Smooth muscle cell (in vitro differentiated cells): ENCODE measurements at regions not wholly inside any gene's neighbourhood (a gene's known extent, or its start where the extent isn't known, plus 50 kb on each side); places are given as distances from the start of the nearest gene placed in this dataset.

Source experiments
- DNase-seq: peaks from one replicate; lab custom pipeline; 2025; ENCODE audit not compliant: unreplicated experiment; lab: John Stamatoyannopoulos, UW
- H2AFZ ChIP-seq: fragments of 200-600 bp; sonication (generic); 2 replicates; pipeline ENCODE4 v1.6.0; 2016; ENCODE audit warnings: antibody characterized with exemption, low read depth, mild to moderate bottlenecking
- H3F3A ChIP-seq: fragments of 200-600 bp; sonication (generic); 2 replicates; pipeline ENCODE4 v1.6.0; 2017; ENCODE audit warnings: antibody characterized with exemption, low read depth
- H3K27ac ChIP-seq: fragments of 200-600 bp; sonication (generic); 2 replicates; pipeline ENCODE4 v1.5.1; 2016; ENCODE audit warnings: low read depth, mild to moderate bottlenecking
- H3K27me3 ChIP-seq: fragments of 200-600 bp; sonication (generic); 2 replicates; pipeline ENCODE4 v1.6.1; 2016; ENCODE audit warnings: low read depth, mild to moderate bottlenecking
- H3K36me3 ChIP-seq: fragments of 200-600 bp; sonication (generic); 2 replicates; pipeline ENCODE4 v1.5.1; 2016; ENCODE audit warnings: low read depth
- H3K4me1 ChIP-seq: fragments of 200-600 bp; sonication (generic); 2 replicates; pipeline ENCODE4 v1.5.1; 2016; ENCODE audit warnings: low read depth
- H3K4me2 ChIP-seq: fragments of 200-600 bp; sonication (generic); 2 replicates; pipeline ENCODE4 v1.6.0; 2016; ENCODE audit warnings: mild to moderate bottlenecking
- H3K4me3 ChIP-seq: fragments of 200-600 bp; sonication (generic); 2 replicates; pipeline ENCODE4 v1.5.1; 2016; ENCODE audit warnings: mild to moderate bottlenecking
- H3K79me2 ChIP-seq: fragments of 200-600 bp; sonication (generic); 2 replicates; pipeline ENCODE4 v1.6.0; 2016; ENCODE audit warnings: low read depth, mild to moderate bottlenecking
- H3K9ac ChIP-seq: fragments of 200-600 bp; sonication (generic); 2 replicates; pipeline ENCODE4 v1.6.0; 2016; ENCODE audit warnings: low read depth
- H3K9me3 ChIP-seq: fragments of 200-600 bp; sonication (generic); replicated peaks from 2 replicates; pipeline ENCODE4 v1.5.1; 2016; ENCODE audit warnings: low read depth
- H4K20me1 ChIP-seq: fragments of 200-600 bp; sonication (generic); 2 replicates; pipeline ENCODE4 v1.6.0; 2016; ENCODE audit warnings: low read depth
- WGBS: methylation state at CpG from one replicate; pipeline ENCODE4 v1.1.7; 2016; ENCODE audit warnings: low lambda C conversion rate; 5-methylcytosine and 5-hydroxymethylcytosine counted together
- TF ChIP-seq, protein P1 (sequence below): fragments of 200-600 bp; sonication (generic); IDR thresholded peaks from 2 replicates; pipeline ENCODE4 v1.5.1; 2017; ENCODE audit warnings: borderline replicate concordance, mild to moderate bottlenecking, antibody characterized with exemption; ENCODE audit not compliant: insufficient read depth, poor library complexity, severe bottlenecking

DNA sequence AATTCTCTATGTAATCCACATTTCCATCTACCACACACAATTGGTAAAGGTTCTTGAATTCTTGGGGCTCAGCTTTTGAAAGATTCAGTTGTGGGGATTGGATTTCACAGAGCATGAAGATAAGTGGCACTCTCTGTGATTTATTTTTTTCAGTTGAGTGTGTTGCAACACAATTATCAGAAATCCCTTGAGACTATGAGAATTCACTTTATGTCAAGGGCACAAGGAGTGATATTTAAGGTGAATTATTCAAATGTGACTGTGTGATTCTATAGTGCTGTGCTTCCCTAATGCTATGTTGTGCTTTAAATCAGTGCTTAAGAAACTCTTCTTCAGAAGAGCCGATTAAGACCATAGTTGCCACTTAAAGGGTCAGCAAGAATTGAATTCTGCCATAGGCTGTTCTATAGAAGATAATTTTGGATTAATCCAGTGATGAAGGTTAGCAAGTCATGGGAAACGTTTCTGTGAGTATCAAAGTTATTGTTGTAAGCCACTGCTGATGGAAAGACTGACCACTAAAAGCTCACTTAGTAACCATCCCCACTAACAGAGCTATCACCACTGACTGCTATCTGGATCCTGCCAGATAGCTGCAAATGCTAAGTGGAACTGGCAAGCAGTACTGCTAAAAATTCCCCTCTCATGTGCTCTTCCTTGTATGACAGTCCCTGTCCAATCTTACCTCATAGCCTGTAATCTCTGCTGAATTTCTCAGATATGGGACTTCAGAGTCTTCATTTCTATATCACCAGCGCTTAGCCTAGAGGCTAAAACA, 134.0 kb upstream of the SEMA3D start:
- no peaks in the 10 kb centered on the region for H3K36me3 ChIP-seq
- TF ChIP-seq, protein P1, sequence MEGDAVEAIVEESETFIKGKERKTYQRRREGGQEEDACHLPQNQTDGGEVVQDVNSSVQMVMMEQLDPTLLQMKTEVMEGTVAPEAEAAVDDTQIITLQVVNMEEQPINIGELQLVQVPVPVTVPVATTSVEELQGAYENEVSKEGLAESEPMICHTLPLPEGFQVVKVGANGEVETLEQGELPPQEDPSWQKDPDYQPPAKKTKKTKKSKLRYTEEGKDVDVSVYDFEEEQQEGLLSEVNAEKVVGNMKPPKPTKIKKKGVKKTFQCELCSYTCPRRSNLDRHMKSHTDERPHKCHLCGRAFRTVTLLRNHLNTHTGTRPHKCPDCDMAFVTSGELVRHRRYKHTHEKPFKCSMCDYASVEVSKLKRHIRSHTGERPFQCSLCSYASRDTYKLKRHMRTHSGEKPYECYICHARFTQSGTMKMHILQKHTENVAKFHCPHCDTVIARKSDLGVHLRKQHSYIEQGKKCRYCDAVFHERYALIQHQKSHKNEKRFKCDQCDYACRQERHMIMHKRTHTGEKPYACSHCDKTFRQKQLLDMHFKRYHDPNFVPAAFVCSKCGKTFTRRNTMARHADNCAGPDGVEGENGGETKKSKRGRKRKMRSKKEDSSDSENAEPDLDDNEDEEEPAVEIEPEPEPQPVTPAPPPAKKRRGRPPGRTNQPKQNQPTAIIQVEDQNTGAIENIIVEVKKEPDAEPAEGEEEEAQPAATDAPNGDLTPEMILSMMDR = no peak
- no peaks in the 10 kb centered on the region for H3K79me2 ChIP-seq
- no peak overlapping the region for H2AFZ ChIP-seq
- 29% methylated on average over 3 of the region's 3 CpGs for WGBS
- no peak overlapping the region for H3K27ac ChIP-seq
- no peaks in the 10 kb centered on the region for H3K27me3 ChIP-seq
- no peaks in the 10 kb centered on the region for H3K4me1 ChIP-seq
- H3K4me2 ChIP-seq = no peak overlapping the region
- H3K9me3 ChIP-seq = no peaks in the 10 kb centered on the region
- no peak overlapping the region for H3K4me3 ChIP-seq
- no peak overlapping the region for H3K9ac ChIP-seq
- H4K20me1 ChIP-seq = no peaks in the 10 kb centered on the region
- no peaks in the 10 kb centered on the region for H3F3A ChIP-seq
- no peak for DNase-seq

DNA sequence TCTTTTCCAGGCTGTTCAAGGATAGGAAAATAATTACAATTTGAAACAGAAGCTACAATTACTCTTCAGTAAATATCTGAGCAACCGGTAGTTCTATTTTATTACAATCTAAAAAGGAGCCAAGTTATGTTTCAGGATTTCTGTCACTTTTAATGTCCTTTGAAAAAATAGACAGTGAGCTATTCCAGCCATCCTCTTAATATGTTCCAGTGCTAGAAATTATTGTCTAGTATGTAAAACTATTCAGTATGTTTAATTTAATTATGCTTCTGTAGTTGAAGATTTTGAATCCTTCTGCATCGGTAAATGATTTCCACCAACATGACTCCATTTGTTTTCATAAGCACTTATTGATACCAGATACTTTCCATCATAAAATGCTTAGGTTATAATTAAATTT, 129.6 kb upstream of the SEMA3D start:
- Histone ChIP-seq H3K4me2 (no peak overlapping the region), H3K4me1 (no peaks in the 10 kb centered on the region), H2AFZ (no peak overlapping the region), H3K36me3 (no peaks in the 10 kb centered on the region), H3K27ac (no peak overlapping the region), H3K79me2 (no peaks in the 10 kb centered on the region), H3K27me3 (no peaks in the 10 kb centered on the region), H4K20me1 (no peaks in the 10 kb centered on the region), H3F3A (no peaks in the 10 kb centered on the region), H3K9ac (no peak overlapping the region), H3K4me3 (no peak overlapping the region), H3K9me3 (no peaks in the 10 kb centered on the region)
- TF ChIP-seq, protein P1 = no peak
- DNase-seq = no peak
- 80% methylated on average over 2 of the region's 2 CpGs for WGBS

DNA sequence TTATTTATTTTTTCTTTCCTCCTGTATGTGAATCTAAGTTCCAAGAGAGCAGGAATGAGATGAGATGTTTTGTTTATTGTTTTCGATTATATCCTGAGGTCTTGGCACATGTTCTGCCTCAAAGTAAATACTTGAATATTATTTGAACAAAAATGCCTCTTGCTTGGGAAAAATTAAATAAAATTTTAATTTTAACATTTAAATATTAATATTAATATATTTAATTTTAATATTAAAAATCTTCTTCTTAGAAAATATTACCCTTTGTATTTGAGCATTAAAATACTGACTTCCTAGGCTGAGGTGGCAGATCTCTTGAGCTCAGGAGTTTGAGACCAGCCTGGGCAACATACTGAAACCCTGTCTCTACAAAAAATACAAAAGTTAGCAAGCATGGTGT, 123.4 kb upstream of the SEMA3D start:
- Histone ChIP-seq H3K4me2 (no peak overlapping the region), H3K9ac (no peak overlapping the region), H3K79me2 (no peaks in the 10 kb centered on the region), H3K4me3 (no peak overlapping the region), H4K20me1 (no peaks in the 10 kb centered on the region), H3K27ac (no peak overlapping the region), H3K9me3 (no peaks in the 10 kb centered on the region), H2AFZ (no peak overlapping the region), H3F3A (no peaks in the 10 kb centered on the region), H3K36me3 (no peaks in the 10 kb centered on the region), H3K27me3 (no peaks in the 10 kb centered on the region), H3K4me1 (no peaks in the 10 kb centered on the region)
- no peak for DNase-seq
- 92% methylated on average over 1 of the region's 1 CpG for WGBS
- TF ChIP-seq, protein P1 = no peak

DNA sequence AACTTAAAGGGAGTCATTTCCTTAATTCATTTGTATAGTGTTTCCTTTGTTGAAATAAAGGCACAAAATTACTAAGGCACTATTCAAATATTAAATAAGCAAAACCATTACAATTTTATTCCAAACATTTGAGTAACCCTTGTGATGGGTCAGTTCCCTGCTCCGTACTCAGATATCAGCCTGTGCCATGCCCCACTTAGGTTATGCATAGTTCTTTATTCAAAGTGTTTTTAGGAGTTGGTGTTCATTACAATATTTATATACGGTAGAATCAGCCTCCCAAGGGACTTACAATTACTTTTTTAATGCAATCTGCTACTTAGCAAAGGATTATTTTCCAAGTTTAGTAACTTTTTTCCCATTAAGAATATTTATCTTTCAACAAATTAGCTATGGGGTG, 119.3 kb upstream of the SEMA3D start:
- H3F3A ChIP-seq = no peaks in the 10 kb centered on the region
- H2AFZ ChIP-seq = peak overlapping the region; percentile 42
- H3K27me3 ChIP-seq = no peaks in the 10 kb centered on the region
- no peak for DNase-seq
- no peaks in the 10 kb centered on the region for H3K4me1 ChIP-seq
- 93% methylated on average over 2 of the region's 2 CpGs for WGBS
- H3K4me3 ChIP-seq = no peak overlapping the region
- no peak overlapping the region for H3K9ac ChIP-seq
- H4K20me1 ChIP-seq = no peaks in the 10 kb centered on the region
- H3K9me3 ChIP-seq = no peaks in the 10 kb centered on the region
- H3K27ac ChIP-seq = no peak overlapping the region
- TF ChIP-seq, protein P1 = no peak
- no peak overlapping the region for H3K4me2 ChIP-seq
- no peaks in the 10 kb centered on the region for H3K79me2 ChIP-seq
- H3K36me3 ChIP-seq = no peaks in the 10 kb centered on the region
